ENCODE measurements at regions not wholly inside any gene's neighbourhood (a gene's known extent, or its start where the extent isn't known, plus 50 kb on each side); places are given as distances from the start of the nearest gene placed in this dataset.
"Not testable (repeated sequence)": the region's sequence is repeated elsewhere in the genome, so short reads cannot be mapped to it uniquely, and the experiment has no call there.

- TF ChIP-seq POLR2A (IDR thresholded peaks at IDR 0.05) = no peak
- no peak for TF ChIP-seq CTCF (IDR thresholded peaks at IDR 0.05)
- no peak for TF ChIP-seq POLR2AphosphoS5 (IDR thresholded peaks at IDR 0.05)
- TF ChIP-seq EP300 (IDR thresholded peaks at IDR 0.05) = no peak
- H3K36me3 ChIP-seq = no peaks in the 10 kb centered on the region
- WGBS, 5 donors = 74 to 96% (median 88%) methylated on average over 2 of the region's 2 CpGs
- H3K9me3 ChIP-seq = no peaks in the 10 kb centered on the region
- no peak overlapping the region for H3K27ac ChIP-seq
- no peaks in the 10 kb centered on the region for H3K27me3 ChIP-seq
- intact Hi-C loops (cut with DNase I; ENCODE audit: low total_unique reads) = no loop called here
- no peaks in the 10 kb centered on the region for H3K4me1 ChIP-seq
- no peak overlapping the region for H3K4me3 ChIP-seq
- DNase-seq = no peak
These were observed 152.9 kb upstream of the APC start for GRCh38 chr5:112584781-112585180.

GRCh38 chr5:112586596-112587062, 151.1 kb upstream of the APC start:
- intact Hi-C loops (cut with DNase I; ENCODE audit: low total_unique reads) = no loop called here
- TF ChIP-seq CTCF (IDR thresholded peaks at IDR 0.05) (no peak), POLR2A (IDR thresholded peaks at IDR 0.05) (no peak), POLR2AphosphoS5 (IDR thresholded peaks at IDR 0.05) (no peak), EP300 (IDR thresholded peaks at IDR 0.05) (no peak)
- 31 to 57% (median 45%) methylated on average over 6 to 8 of the region's 8 CpGs for WGBS, 5 donors

GRCh38 chr5:112590858-112591257, 146.8 kb upstream of the APC start:
- H3K27me3 ChIP-seq; H3K4me3 ChIP-seq; H3K9me3 ChIP-seq; H3K27ac ChIP-seq; DNase-seq; H3K36me3 ChIP-seq; intact Hi-C loops (cut with DNase I; ENCODE audit: low total_unique reads): not testable (repeated sequence)
- WGBS, 5 donors = 89 to 100% (median 95%) methylated on average over 1 of the region's 1 CpG
- H3K4me1 ChIP-seq = peaks cover 0 to 11% (median 5%) of the 10 kb centered on the region in 4 donors

More at GRCh38 chr5:112586596-112587062, 151.1 kb upstream of the APC start:
- H3K36me3 ChIP-seq = no peaks in the 10 kb centered on the region
- H3K4me1 ChIP-seq = no peaks in the 10 kb centered on the region
- peak in 1 of 2 donors; percentile 26 for DNase-seq
- no peak overlapping the region for H3K4me3 ChIP-seq
- no peaks in the 10 kb centered on the region for H3K9me3 ChIP-seq
- no peak overlapping the region for H3K27ac ChIP-seq
- H3K27me3 ChIP-seq = no peaks in the 10 kb centered on the region

GRCh38 chr5:112594095-112594850, 143.4 kb upstream of the APC start:
- intact Hi-C loops (cut with DNase I; ENCODE audit: low total_unique reads) = no loop called here
- H3K27ac ChIP-seq = no peak overlapping the region
- WGBS, 5 donors = 44 to 66% (median 55%) methylated on average over 5 to 6 of the region's 6 CpGs

More at GRCh38 chr5:112594095-112594850, 143.4 kb upstream of the APC start:
- peaks cover 0 to 5% (median 0%) of the 10 kb centered on the region in 3 donors for H3K27me3 ChIP-seq
- H3K4me3 ChIP-seq = no peak overlapping the region
- TF ChIP-seq CTCF (IDR thresholded peaks at IDR 0.05) = no peak
- no peak for TF ChIP-seq POLR2AphosphoS5 (IDR thresholded peaks at IDR 0.05)
- no peak for TF ChIP-seq POLR2A (IDR thresholded peaks at IDR 0.05)
- no peak for TF ChIP-seq EP300 (IDR thresholded peaks at IDR 0.05)
- DNase-seq = peak in 1 of 2 donors; percentile 49
- no peaks in the 10 kb centered on the region for H3K9me3 ChIP-seq
- H3K36me3 ChIP-seq = no peaks in the 10 kb centered on the region
- peaks cover 0 to 11% (median 5%) of the 10 kb centered on the region in 4 donors for H3K4me1 ChIP-seq

Data from stomach (tissue), 8 donors.